ENCODE measurements at regions not wholly inside any gene's neighbourhood (a gene's known extent, or its start where the extent isn't known, plus 50 kb on each side); places are given as distances from the start of the nearest gene placed in this dataset.

GRCh38 chr3:88291486-88291885 lies 141.7 kb downstream of the C3orf38 start:
- no peak for TF ChIP-seq POLR2A (IDR thresholded peaks at IDR 0.05)
- TF ChIP-seq, protein P1, sequence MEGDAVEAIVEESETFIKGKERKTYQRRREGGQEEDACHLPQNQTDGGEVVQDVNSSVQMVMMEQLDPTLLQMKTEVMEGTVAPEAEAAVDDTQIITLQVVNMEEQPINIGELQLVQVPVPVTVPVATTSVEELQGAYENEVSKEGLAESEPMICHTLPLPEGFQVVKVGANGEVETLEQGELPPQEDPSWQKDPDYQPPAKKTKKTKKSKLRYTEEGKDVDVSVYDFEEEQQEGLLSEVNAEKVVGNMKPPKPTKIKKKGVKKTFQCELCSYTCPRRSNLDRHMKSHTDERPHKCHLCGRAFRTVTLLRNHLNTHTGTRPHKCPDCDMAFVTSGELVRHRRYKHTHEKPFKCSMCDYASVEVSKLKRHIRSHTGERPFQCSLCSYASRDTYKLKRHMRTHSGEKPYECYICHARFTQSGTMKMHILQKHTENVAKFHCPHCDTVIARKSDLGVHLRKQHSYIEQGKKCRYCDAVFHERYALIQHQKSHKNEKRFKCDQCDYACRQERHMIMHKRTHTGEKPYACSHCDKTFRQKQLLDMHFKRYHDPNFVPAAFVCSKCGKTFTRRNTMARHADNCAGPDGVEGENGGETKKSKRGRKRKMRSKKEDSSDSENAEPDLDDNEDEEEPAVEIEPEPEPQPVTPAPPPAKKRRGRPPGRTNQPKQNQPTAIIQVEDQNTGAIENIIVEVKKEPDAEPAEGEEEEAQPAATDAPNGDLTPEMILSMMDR (IDR thresholded peaks at IDR 0.05 in 4 of 5, conservative IDR thresholded peaks at IDR 0.05 in 1 of 5): no peak
